ENCODE measurements at regions not wholly inside any gene's neighbourhood (a gene's known extent, or its start where the extent isn't known, plus 50 kb on each side); places are given as distances from the start of the nearest gene placed in this dataset.
"Not testable (repeated sequence)": the region's sequence is repeated elsewhere in the genome, so short reads cannot be mapped to it uniquely, and the experiment has no call there.

DNA sequence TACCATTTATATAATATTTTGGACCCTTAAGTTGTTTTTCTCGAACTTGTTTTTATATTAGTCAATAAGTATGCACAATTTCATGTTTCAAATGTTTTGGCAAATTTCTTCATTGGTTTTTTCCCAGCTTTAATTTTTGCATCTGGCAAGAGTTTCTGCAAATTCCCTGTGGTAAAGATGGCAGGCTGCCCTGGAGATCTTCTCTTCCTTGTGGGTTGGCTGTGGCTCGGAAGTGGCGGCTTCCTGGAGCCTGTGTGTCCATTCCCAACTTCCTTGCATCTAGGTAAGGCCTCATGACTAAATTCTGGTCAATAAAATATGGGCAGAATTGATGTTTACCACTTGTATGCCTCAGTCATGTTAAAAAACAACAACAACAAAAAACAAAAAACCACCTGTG, 818.6 kb downstream of the EPHA4 start:
- H3K27me3 ChIP-seq (ENCODE audit: control insufficient read depth in 1 of 2, insufficient read depth in 2 of 2, low read length in 2 of 2) = no peaks in the 10 kb centered on the region
- no peak for DNase-seq
- H3K9me3 Mint-ChIP-seq = no peaks in the 10 kb centered on the region
- ChIA-PET CTCF (no interaction called here), POLR2A (no interaction called here)
- H3K4me1 ChIP-seq (ENCODE audit: insufficient read depth, low read length) = no peaks in the 10 kb centered on the region
- H3K4me3 Mint-ChIP-seq = no peak overlapping the region
- no peak overlapping the region for H3K4me3 ChIP-seq (ENCODE audit: low read length)
- H3K36me3 Mint-ChIP-seq (ENCODE audit: low read depth) = no peaks in the 10 kb centered on the region
- no peak for ATAC-seq (ENCODE audit: poor library complexity)
- no peak overlapping the region for H3K27ac Mint-ChIP-seq
- TF ChIP-seq, protein P1, sequence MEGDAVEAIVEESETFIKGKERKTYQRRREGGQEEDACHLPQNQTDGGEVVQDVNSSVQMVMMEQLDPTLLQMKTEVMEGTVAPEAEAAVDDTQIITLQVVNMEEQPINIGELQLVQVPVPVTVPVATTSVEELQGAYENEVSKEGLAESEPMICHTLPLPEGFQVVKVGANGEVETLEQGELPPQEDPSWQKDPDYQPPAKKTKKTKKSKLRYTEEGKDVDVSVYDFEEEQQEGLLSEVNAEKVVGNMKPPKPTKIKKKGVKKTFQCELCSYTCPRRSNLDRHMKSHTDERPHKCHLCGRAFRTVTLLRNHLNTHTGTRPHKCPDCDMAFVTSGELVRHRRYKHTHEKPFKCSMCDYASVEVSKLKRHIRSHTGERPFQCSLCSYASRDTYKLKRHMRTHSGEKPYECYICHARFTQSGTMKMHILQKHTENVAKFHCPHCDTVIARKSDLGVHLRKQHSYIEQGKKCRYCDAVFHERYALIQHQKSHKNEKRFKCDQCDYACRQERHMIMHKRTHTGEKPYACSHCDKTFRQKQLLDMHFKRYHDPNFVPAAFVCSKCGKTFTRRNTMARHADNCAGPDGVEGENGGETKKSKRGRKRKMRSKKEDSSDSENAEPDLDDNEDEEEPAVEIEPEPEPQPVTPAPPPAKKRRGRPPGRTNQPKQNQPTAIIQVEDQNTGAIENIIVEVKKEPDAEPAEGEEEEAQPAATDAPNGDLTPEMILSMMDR (IDR thresholded peaks at IDR 0.05) = no peak
- H3K4me1 Mint-ChIP-seq (ENCODE audit: low read depth) = no peaks in the 10 kb centered on the region
- H3K36me3 ChIP-seq (ENCODE audit: insufficient read depth, low read length) = no peaks in the 10 kb centered on the region
- H3K9me3 ChIP-seq (ENCODE audit: control insufficient read depth in 1 of 2, insufficient read depth in 1 of 2, low read length in 2 of 2) = peaks cover 0 to 12% of the 10 kb centered on the region in 2 experiments
- intact Hi-C loops (cut with DNase I, micrococcal nuclease) = no loop called here
- H3K27ac ChIP-seq (ENCODE audit: low read depth in 1 of 2, low read length in 2 of 2) = no peak overlapping the region
- H3K27me3 Mint-ChIP-seq = no peaks in the 10 kb centered on the region

DNA sequence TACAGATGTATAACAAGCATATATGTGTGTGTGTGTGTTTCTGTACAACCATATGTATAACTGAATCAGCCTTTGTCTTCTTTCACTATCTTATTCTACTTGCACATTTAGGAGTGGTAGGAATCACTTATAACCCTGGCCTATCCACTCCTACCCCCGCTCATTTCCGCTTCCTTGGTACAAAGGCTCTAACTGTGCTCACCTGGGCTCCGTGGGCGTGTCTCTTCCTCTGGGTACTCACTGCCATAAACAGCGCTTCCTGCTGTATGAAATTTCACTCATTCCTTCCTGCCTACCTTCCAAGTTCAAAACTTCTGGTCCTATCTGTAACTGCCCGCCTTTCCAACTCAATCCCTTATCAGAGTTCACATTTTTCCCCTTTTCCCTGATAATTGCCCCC, 815.5 kb downstream of the EPHA4 start:
- Histone ChIP-seq H3K4me1 (ENCODE audit: insufficient read depth, low read length) (no peaks in the 10 kb centered on the region), H3K9me3 (ENCODE audit: control insufficient read depth in 1 of 2, insufficient read depth in 1 of 2, low read length in 2 of 2) (peaks cover 0 to 7% of the 10 kb centered on the region in 2 experiments), H3K4me3 (ENCODE audit: low read length) (no peak overlapping the region), H3K27me3 (ENCODE audit: control insufficient read depth in 1 of 2, insufficient read depth in 2 of 2, low read length in 2 of 2) (no peaks in the 10 kb centered on the region), H3K36me3 (ENCODE audit: insufficient read depth, low read length) (no peaks in the 10 kb centered on the region), H3K27ac (ENCODE audit: low read depth in 1 of 2, low read length in 2 of 2) (no peak overlapping the region)
- Mint-ChIP-seq H3K9me3 (no peaks in the 10 kb centered on the region), H3K27ac (no peak overlapping the region), H3K4me3 (no peak overlapping the region), H3K36me3 (ENCODE audit: low read depth) (no peaks in the 10 kb centered on the region), H3K27me3 (no peaks in the 10 kb centered on the region), H3K4me1 (ENCODE audit: low read depth) (no peaks in the 10 kb centered on the region)
- DNase-seq = peak in 1 of 14 experiments; percentile 24
- ChIA-PET POLR2A (no interaction called here), CTCF (no interaction called here)
- TF ChIP-seq, protein P1 (IDR thresholded peaks at IDR 0.05) = no peak
- intact Hi-C loops (cut with DNase I, micrococcal nuclease) = no loop called here
- ATAC-seq (ENCODE audit: poor library complexity) = no peak

DNA sequence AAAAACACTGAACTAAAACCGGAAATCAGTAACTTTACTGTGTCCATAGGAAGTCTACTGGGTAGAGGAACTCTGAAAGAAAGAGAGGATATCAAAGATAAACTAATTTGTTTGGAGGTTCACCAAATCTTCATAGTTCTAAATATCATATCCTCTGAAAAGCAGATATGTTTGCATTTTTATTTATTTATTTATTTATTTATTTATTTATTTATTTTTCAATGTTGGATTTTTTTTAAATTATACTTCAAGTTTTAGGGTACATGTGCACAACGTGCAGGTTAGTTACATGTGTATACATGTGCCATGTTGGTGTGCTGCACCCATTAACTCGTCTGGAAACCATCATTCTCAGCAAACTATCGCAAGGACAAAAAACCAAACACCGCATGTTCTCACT, 813.7 kb downstream of the EPHA4 start:
- H3K4me1 ChIP-seq (ENCODE audit: insufficient read depth, low read length); intact Hi-C loops (cut with DNase I, micrococcal nuclease); H3K27me3 ChIP-seq (ENCODE audit: control insufficient read depth in 1 of 2, insufficient read depth in 2 of 2, low read length in 2 of 2); H3K36me3 ChIP-seq (ENCODE audit: insufficient read depth, low read length); H3K27ac Mint-ChIP-seq; H3K4me3 Mint-ChIP-seq; H3K4me1 Mint-ChIP-seq (ENCODE audit: low read depth); H3K9me3 ChIP-seq (ENCODE audit: control insufficient read depth in 1 of 2, insufficient read depth in 1 of 2, low read length in 2 of 2); H3K27ac ChIP-seq (ENCODE audit: low read depth in 1 of 2, low read length in 2 of 2); H3K27me3 Mint-ChIP-seq; H3K36me3 Mint-ChIP-seq (ENCODE audit: low read depth); ATAC-seq (ENCODE audit: poor library complexity); DNase-seq; POLR2A ChIA-PET; H3K9me3 Mint-ChIP-seq; CTCF ChIA-PET; H3K4me3 ChIP-seq (ENCODE audit: low read length): not testable (repeated sequence)

DNA sequence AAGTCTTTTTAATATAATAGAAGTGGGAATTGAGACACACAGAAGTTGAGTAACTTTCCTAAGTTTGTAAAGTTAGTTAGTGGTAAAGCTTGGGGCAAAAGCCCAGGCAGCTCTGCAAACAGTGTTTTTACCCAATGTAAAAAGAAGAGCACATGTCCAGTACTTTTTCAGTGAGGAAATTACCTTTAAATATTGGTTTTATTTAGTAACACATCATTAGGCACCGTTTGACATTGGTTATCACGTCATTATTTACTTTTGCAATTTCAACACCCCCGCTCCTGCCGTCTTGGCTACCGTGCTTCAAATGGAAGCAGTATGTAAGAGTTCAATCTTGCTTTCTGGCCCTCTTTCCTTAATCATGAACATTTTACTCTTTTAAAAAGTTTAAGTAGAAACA, 807.9 kb downstream of the EPHA4 start:
- H3K27ac ChIP-seq (ENCODE audit: low read depth in 1 of 2, low read length in 2 of 2) = no peak overlapping the region
- TF ChIP-seq, protein P1 (IDR thresholded peaks at IDR 0.05) = no peak
- H3K27me3 ChIP-seq (ENCODE audit: control insufficient read depth in 1 of 2, insufficient read depth in 2 of 2, low read length in 2 of 2) = no peaks in the 10 kb centered on the region
- DNase-seq = no peak
- Mint-ChIP-seq H3K4me3 (no peak overlapping the region), H3K27ac (no peak overlapping the region), H3K27me3 (no peaks in the 10 kb centered on the region), H3K9me3 (no peaks in the 10 kb centered on the region), H3K4me1 (ENCODE audit: low read depth) (no peaks in the 10 kb centered on the region), H3K36me3 (ENCODE audit: low read depth) (no peaks in the 10 kb centered on the region)
- ChIA-PET POLR2A (no interaction called here), CTCF (interaction anchor here (1.1 kb wide), 1 partner anchor 8 kb away, joined by 3 read pairs; no protein-coding TSS in a partner anchor)
- no peaks in the 10 kb centered on the region for H3K36me3 ChIP-seq (ENCODE audit: insufficient read depth, low read length)
- intact Hi-C loops (cut with DNase I, micrococcal nuclease) = no loop called here
- no peak for ATAC-seq (ENCODE audit: poor library complexity)
- H3K4me1 ChIP-seq (ENCODE audit: insufficient read depth, low read length) = no peaks in the 10 kb centered on the region
- H3K9me3 ChIP-seq (ENCODE audit: control insufficient read depth in 1 of 2, insufficient read depth in 1 of 2, low read length in 2 of 2) = peaks cover 0 to 6% of the 10 kb centered on the region in 2 experiments
- no peak overlapping the region for H3K4me3 ChIP-seq (ENCODE audit: low read length)
